ENCODE measurements at regions not wholly inside any gene's neighbourhood (a gene's known extent, or its start where the extent isn't known, plus 50 kb on each side); places are given as distances from the start of the nearest gene placed in this dataset.

GRCh38 chrX:27893871-27894270 is 86.1 kb downstream of the MAGEB10 start:
- no peak for TF ChIP-seq CTCF (conservative IDR thresholded peaks at IDR 0.05; ENCODE audit: low read depth, low read length)
- H3K4me3 ChIP-seq (ENCODE audit: low read depth, low read length) = no peak overlapping the region
- DNase-seq (ENCODE audit: low read depth) = no peak

GRCh38 chrX:27893211-27893610 is 85.4 kb downstream of the MAGEB10 start:
- H3K4me3 ChIP-seq (ENCODE audit: low read depth, low read length) = no peak overlapping the region
- no peak for TF ChIP-seq CTCF (conservative IDR thresholded peaks at IDR 0.05; ENCODE audit: low read depth, low read length)
- no peak for DNase-seq (ENCODE audit: low read depth)

- no peak for TF ChIP-seq CTCF (conservative IDR thresholded peaks at IDR 0.05; ENCODE audit: low read depth, low read length)
These were observed 82.8 kb downstream of the MAGEB10 start for GRCh38 chrX:27890611-27891010.

GRCh38 chrX:27889878-27890277 is 82.1 kb downstream of the MAGEB10 start:
- no peak for TF ChIP-seq CTCF (conservative IDR thresholded peaks at IDR 0.05; ENCODE audit: low read depth, low read length)
- DNase-seq (ENCODE audit: low read depth) = no peak
- no peak overlapping the region for H3K4me3 ChIP-seq (ENCODE audit: low read depth, low read length)

More at GRCh38 chrX:27890611-27891010, 82.8 kb downstream of the MAGEB10 start:
- peak; percentile 1 for DNase-seq (ENCODE audit: low read depth)
- no peak overlapping the region for H3K4me3 ChIP-seq (ENCODE audit: low read depth, low read length)

GRCh38 chrX:27884654-27885053 is 76.9 kb downstream of the MAGEB10 start:
- TF ChIP-seq CTCF (conservative IDR thresholded peaks at IDR 0.05; ENCODE audit: low read depth, low read length) = no peak
- DNase-seq (ENCODE audit: low read depth) = no peak
- H3K4me3 ChIP-seq (ENCODE audit: low read depth, low read length) = no peak overlapping the region

GRCh38 chrX:27883468-27884092 is 75.8 kb downstream of the MAGEB10 start:
- no peak for DNase-seq (ENCODE audit: low read depth)
- TF ChIP-seq CTCF (conservative IDR thresholded peaks at IDR 0.05; ENCODE audit: low read depth, low read length) = no peak
- H3K4me3 ChIP-seq (ENCODE audit: low read depth, low read length) = no peak overlapping the region

- H3K4me3 ChIP-seq (ENCODE audit: low read depth, low read length) = no peak overlapping the region
- DNase-seq (ENCODE audit: low read depth) = no peak
- no peak for TF ChIP-seq CTCF (conservative IDR thresholded peaks at IDR 0.05; ENCODE audit: low read depth, low read length)
These were observed 74.9 kb downstream of the MAGEB10 start for GRCh38 chrX:27882695-27883094.
